ENCODE measurements at regions not wholly inside any gene's neighbourhood (a gene's known extent, or its start where the extent isn't known, plus 50 kb on each side); places are given as distances from the start of the nearest gene placed in this dataset.

- no peak for TF ChIP-seq CTCF (IDR thresholded peaks at IDR 0.05; ENCODE audit: borderline replicate concordance, control extremely low read depth, extremely low read depth, insufficient read depth, missing control alignments)
- no peak for DNase-seq (ENCODE audit: low spot score)
These were observed 68.7 kb downstream of the ADAMTS1 start for GRCh38 chr21:26776310-26777021.

GRCh38 chr21:26773058-26773457, 72.2 kb downstream of the ADAMTS1 start:
- in situ Hi-C loops (cut with MboI; ENCODE audit: low sequenced_read_pairs, unreplicated experiment) = no loop called here
- TF ChIP-seq CTCF (IDR thresholded peaks at IDR 0.05; ENCODE audit: borderline replicate concordance, control extremely low read depth, extremely low read depth, insufficient read depth, missing control alignments) = no peak
- DNase-seq (ENCODE audit: low spot score) = no peak

More at GRCh38 chr21:26776310-26777021, 68.7 kb downstream of the ADAMTS1 start:
- in situ Hi-C loops (cut with MboI; ENCODE audit: low sequenced_read_pairs, unreplicated experiment) = no loop called here

- in situ Hi-C loops (cut with MboI; ENCODE audit: low sequenced_read_pairs, unreplicated experiment) = no loop called here
- no peak for TF ChIP-seq CTCF (IDR thresholded peaks at IDR 0.05; ENCODE audit: borderline replicate concordance, control extremely low read depth, extremely low read depth, insufficient read depth, missing control alignments)
- DNase-seq (ENCODE audit: low spot score) = no peak
These were observed 75.5 kb downstream of the ADAMTS1 start for GRCh38 chr21:26769613-26770188.

GRCh38 chr21:26766826-26767325, 78.3 kb downstream of the ADAMTS1 start:
- TF ChIP-seq CTCF (IDR thresholded peaks at IDR 0.05; ENCODE audit: borderline replicate concordance, control extremely low read depth, extremely low read depth, insufficient read depth, missing control alignments) = no peak
- in situ Hi-C loops (cut with MboI; ENCODE audit: low sequenced_read_pairs, unreplicated experiment) = no loop called here
- no peak for DNase-seq (ENCODE audit: low spot score)

- no peak for TF ChIP-seq CTCF (IDR thresholded peaks at IDR 0.05; ENCODE audit: borderline replicate concordance, control extremely low read depth, extremely low read depth, insufficient read depth, missing control alignments)
- no peak for DNase-seq (ENCODE audit: low spot score)
- in situ Hi-C loops (cut with MboI; ENCODE audit: low sequenced_read_pairs, unreplicated experiment) = no loop called here
These were observed 83.9 kb downstream of the ADAMTS1 start for GRCh38 chr21:26761174-26761915.

GRCh38 chr21:26759731-26760130, 85.5 kb downstream of the ADAMTS1 start:
- in situ Hi-C loops (cut with MboI; ENCODE audit: low sequenced_read_pairs, unreplicated experiment) = no loop called here
- DNase-seq (ENCODE audit: low spot score) = no peak
- no peak for TF ChIP-seq CTCF (IDR thresholded peaks at IDR 0.05; ENCODE audit: borderline replicate concordance, control extremely low read depth, extremely low read depth, insufficient read depth, missing control alignments)
